Activated naive CD4-positive, alpha-beta T cell treated with Interleukin-2 at 50 U/mL for 16 hours (primary cell): ENCODE measurements at regions not wholly inside any gene's neighbourhood (a gene's known extent, or its start where the extent isn't known, plus 50 kb on each side); places are given as distances from the start of the nearest gene placed in this dataset.
"Not testable (repeated sequence)": the region's sequence is repeated elsewhere in the genome, so short reads cannot be mapped to it uniquely, and the experiment has no call there.

Experiments used
- DNase-seq: peaks from one replicate; pipeline ENCODE4 v3.0.0-alpha.2; 2020

DNA sequence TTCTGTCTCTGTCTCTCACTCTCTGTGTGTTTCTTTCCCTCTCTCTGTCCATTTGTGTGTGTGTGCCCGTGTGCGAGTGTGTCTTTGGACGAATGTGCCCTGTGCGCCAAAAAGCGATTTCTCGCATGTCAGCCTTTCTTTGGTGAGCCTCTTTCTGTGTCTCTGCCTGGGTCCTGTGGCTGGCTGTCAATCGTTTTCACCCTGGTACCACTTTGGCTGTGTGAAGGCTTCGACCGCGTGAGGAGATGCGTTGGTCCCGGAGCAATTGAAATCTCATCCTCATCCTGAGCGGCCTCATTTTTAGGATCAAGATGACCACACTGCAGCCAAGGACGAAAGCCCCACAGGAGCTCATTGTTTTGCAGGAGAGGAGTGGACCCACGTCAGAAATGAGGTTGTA is 288.9 kb upstream of the ZNF337 start:
- no peak for DNase-seq

- peak; percentile 46 for DNase-seq
These were observed 288.3 kb upstream of the ZNF337 start for GRCh38 chr20:25984933-25985332.

- DNase-seq, result not testable (repeated sequence)
These were observed 286.0 kb upstream of the ZNF337 start for GRCh38 chr20:25982701-25983100.

DNA sequence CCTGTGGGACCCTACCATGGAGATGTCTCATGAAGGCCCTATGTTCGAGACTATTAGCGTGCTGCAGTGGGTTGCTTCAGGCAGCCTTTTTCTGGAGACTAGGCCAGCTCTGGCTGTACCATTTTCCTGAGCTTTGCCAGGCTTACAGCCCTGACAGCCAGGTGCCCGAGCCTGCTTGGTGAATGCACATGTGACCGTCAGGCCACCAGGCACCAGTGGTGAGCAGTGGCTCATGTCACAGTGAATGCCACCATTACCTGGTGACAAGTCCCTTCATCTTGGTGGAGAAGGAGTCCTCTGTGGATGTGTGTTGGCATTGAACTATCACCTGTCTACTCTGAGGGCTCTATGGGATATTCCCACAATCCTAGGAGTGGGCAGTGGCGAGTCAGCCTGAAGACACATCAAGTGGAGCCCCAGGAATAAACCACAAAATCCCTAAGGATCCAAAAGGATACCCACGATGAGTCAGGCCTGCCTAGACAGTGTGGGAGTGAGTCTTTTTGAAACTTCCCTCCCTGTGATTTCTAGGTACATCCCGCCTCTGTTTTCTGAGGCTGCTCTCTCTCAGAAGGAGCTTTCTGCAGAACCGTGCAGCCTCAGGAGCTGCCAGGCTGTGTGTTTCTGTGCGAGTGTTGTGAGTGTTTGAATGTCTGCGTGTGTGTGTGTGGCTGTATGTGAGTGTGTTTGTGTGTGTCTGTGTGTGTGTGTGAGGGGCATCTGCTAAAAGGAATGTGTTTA is 282.0 kb upstream of the ZNF337 start:
- DNase-seq, result not testable (repeated sequence)

DNA sequence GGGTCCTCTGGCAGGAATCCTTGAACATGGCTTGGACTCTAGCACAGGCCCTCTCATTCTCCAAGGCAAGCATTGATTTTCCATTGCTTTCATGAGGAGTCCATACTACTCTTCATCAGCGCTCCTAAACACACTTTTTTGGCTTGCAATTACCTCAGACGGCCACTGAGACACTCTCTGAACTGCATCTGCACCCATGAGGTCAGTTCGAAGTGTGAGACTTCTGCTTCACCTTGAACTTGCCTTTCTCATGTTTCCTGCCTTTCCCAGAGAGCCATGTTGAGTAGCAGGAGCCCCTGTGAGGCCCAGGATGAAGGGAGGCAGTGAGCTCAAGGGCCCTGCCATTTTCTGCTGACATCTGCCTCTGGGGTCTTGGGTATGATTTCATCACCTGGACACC is 279.2 kb upstream of the ZNF337 start:
- DNase-seq, result not testable (repeated sequence)

DNA sequence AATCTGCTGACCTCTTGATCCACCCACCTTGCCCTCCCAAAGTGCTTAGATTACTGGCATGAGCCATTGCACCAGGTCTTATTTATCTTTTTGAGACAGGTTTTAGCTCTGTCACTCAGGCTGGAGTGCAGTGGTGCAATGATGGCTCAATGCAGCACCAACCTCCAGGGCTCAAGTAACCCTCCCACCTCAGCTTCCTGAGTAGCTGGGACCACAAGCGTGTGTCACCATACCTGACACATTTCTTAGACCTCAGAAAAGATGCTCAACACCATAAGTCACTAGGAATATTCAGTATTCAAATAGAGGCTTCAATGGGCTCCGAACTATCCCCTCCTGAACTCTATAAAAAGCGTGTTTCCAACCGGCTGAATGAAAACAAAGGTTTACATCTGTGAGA is 268.6 kb upstream of the ZNF337 start:
- DNase-seq, result not testable (repeated sequence)

DNA sequence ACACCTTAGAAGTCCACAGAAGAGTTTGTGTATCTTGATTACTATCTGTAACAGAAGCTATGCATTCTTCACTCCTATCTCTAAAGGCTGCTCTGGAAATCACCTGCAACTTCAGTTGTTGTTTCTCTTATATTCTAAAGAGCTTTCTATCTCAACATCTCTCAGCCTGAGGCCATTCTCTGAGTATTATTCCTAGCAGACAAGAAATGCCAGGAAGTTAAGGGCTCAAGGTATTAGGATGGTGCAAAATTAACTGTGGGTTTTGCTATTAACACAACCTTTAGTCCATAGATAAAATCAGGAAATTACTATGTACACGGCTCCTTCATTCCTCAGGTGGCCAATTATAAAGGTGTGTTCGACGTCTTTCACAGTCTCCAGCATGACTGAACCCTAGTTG is 257.2 kb upstream of the ZNF337 start:
- DNase-seq, result not testable (repeated sequence)

- DNase-seq, result not testable (repeated sequence)
These were observed 238.6 kb upstream of the ZNF337 start for GRCh38 chr20:25935230-25935629.

DNA sequence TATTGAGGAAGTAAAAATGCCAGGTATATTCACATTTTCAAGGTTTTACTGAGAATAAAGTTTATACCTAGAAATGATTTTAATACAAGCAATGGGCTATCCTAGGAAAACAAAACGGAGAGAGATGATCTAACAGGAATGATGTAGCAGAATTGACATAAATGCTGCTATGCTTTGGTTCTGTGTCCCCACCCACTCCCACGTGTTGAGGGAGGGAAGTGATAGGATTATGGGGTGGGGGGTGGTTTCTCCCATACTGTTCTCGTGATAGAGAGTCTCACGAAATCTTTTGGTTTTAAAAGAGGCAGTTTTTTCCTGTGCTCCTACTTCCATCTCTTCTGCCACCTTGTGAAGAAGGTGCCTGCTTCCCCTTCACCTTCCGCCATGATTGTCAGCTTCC is 236.2 kb upstream of the ZNF337 start:
- DNase-seq, result not testable (repeated sequence)

GRCh38 chr20:25932170-25932569 is 235.5 kb upstream of the ZNF337 start:
- not testable (repeated sequence) for DNase-seq

- not testable (repeated sequence) for DNase-seq
These were observed 205.7 kb upstream of the ZNF337 start for GRCh38 chr20:25902321-25902720.

GRCh38 chr20:25898663-25899062 is 202.0 kb upstream of the ZNF337 start:
- DNase-seq, result not testable (repeated sequence)

DNA sequence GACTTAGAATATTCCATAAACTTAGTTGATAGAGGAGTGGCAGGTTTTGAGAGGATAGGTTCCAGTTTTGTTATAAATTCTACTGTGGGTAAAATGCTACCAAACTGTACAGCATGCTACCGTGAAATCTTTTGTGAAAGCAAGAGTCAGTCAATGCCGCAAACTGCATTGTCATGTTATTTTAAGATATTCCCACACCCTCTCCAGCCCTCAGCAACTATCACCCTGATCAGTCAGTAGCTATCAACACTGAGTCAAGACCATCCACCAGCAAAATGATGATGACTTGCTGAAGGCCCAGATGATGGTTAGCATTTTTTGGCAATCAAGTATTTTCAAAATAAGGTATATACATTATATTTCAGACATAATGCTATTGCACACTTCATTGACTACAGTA is 182.4 kb upstream of the ZNF337 start:
- DNase-seq, result not testable (repeated sequence)

GRCh38 chr20:25868650-25868979 is 172.0 kb upstream of the ZNF337 start:
- DNase-seq, result not testable (repeated sequence)

GRCh38 chr20:25867776-25868649 is 171.4 kb upstream of the ZNF337 start:
- peak; percentile 64 for DNase-seq

- not testable (repeated sequence) for DNase-seq
These were observed 170.5 kb upstream of the ZNF337 start for GRCh38 chr20:25867015-25867775.

DNA sequence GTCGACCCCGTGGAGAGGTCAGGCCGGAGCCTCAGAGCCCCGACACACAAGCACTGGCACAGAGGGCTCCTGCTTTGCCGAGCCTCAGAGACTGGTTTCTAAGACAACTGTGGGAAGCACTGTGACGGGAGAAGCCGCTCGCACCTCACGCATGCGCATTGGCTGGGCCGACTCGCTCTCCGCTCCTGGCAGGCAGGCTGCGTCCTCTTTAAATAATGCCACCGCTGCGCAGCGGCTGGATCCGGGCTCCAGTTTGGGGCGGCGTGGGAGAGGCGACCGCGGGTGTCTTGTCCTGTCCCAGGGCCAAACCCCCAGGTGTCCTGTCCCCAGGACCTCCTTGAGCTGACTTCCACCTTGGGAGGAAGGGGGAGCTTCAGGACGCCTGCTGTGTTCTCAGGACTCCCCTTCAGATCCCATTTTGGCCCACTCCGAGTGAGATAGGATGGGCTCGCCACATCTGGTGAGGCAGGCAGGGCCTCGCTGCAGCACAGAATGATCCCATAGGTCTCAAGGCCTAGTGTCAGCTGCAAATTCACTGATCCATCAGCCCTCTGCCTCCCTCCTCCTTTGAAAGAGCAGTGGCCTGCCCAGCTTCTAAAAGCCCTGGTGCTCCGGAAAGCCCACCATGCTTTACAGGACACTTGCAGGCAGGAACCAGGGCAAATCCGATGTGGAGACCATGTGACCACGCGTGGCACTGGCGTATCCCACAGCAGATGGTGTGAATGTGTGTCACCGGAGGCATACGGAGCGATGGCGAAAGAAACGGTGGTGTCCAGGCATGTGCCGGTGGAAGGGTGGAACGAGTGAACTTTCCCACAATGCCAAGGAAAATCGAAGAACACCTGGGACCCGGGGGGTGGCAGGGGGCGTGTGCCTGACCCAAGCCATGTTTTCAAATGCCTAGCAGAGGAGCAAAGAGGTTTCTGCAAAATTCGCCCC is 169.3 kb upstream of the ZNF337 start:
- DNase-seq, result peak; percentile 73

DNA sequence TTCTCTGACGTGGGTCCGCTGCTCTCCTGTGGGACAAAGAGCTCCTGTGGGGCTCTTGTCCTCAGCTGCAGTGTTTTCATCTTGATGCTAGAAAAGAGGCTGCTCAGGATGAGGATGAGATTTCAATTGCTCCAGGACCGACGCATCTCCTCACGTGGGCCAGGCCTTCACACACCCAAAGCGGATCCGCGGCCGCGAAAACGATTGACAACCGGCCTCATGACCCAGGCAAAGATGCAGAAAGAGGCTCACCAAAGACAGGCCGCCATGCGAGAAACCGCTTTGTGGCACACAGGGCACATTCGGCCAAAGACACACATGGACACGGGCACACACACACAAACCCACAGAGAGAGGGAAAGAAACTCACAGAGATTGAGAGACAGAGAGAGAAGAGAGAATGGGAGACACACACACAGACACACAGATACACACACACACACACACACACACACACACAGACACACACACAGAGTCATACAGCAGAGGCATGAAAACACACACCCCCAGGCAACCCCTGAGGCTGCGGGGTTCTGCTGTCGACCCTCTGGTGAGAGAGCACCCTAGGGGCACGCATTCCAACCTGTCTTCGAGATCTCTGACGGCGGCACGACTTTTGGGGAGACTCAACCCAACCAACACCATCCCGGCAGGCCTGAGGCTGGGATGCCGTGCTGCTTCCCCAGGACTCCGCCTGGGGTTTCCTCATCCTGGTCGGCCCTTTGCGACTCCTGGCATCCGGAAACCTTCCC is 168.5 kb upstream of the ZNF337 start:
- not testable (repeated sequence) for DNase-seq

GRCh38 chr20:25864326-25864962 is 167.8 kb upstream of the ZNF337 start:
- DNase-seq, result no peak

DNA sequence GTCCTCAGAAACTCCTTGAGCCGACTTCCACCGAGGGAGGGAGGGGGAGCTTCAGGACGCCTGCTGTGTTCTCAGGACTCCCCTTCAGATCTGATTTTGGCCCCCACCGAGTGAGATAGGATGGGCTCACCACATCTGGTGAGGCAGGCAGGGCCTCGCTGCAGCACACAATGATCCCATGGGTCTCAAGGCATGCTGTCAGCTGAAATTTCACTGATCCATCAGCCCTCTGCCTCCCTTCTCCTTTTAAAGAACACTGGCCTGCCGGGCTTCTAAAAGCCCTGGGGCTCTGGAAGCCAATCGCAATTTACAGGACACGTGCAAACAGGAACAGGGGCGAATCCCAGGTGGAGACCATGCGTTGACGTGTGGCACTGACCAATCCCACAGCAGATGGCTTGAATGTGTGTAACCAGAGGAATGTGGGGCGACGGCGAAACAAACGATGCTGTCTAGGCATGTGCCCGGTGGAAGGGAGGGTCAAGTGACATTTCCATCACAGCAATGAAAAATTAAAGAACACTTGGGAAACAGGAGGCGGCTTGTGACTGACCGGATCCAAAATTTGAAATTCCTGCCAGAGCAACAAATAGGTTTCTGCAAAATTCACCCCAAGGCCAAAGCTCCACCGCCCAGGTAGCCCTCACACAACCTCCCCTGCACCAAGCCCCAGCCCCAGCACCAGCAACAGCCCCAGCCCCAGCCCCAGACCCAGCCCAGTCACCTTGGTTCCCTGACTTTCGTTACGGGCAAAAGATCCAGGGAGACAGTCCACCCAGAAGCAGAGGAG is 167.1 kb upstream of the ZNF337 start:
- DNase-seq, result no peak
